Hematopoietic multipotent progenitor cell treated with erythropoietin and hydrocortisone succinate and interleukin-3 and kit ligand, for 17 days (in vitro differentiated cells): ENCODE measurements at regions not wholly inside any gene's neighbourhood (a gene's known extent, or its start where the extent isn't known, plus 50 kb on each side); places are given as distances from the start of the nearest gene placed in this dataset.

Source experiments
- DNase-seq: peaks from one replicate; pipeline ENCODE4 v3.0.0-alpha.2; 2015; ENCODE audit warnings: low spot score

- no peak for DNase-seq
Observed at GRCh38 chr1:29896791-29897714, 660.7 kb downstream of the PTPRU start.

GRCh38 chr1:29896300-29896699 lies 660.0 kb downstream of the PTPRU start:
- DNase-seq: no peak

DNA sequence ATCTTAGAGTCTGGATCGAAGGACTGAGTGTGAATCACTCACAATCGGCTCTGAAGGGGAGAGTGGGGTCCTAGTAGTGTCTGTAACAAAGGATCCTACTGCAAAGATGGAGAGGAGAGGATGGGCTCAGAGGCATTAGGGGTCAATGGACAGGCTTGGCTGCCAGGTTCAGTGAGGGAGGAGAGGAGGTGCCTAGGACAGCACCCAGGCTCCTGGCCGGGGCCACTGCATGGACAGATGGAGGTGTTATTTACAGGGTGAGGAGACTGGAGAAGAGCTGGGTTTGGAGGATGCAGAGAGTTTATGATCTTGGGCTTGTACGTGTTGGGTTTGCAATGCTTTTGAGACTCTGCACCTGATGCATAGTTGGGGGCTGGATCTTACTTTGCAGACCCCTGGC lies 658.9 kb downstream of the PTPRU start:
- no peak for DNase-seq

GRCh38 chr1:29894311-29894710 lies 658.0 kb downstream of the PTPRU start:
- no peak for DNase-seq

GRCh38 chr1:29893806-29894205 lies 657.5 kb downstream of the PTPRU start:
- no peak for DNase-seq

GRCh38 chr1:29893046-29893723 lies 656.9 kb downstream of the PTPRU start:
- DNase-seq: no peak

- no peak for DNase-seq
Observed at GRCh38 chr1:29892247-29892646, 655.9 kb downstream of the PTPRU start.

- DNase-seq: no peak
Observed at GRCh38 chr1:29890201-29890959, 654.1 kb downstream of the PTPRU start.

- no peak for DNase-seq
Observed at GRCh38 chr1:29889776-29890175, 653.5 kb downstream of the PTPRU start.

DNA sequence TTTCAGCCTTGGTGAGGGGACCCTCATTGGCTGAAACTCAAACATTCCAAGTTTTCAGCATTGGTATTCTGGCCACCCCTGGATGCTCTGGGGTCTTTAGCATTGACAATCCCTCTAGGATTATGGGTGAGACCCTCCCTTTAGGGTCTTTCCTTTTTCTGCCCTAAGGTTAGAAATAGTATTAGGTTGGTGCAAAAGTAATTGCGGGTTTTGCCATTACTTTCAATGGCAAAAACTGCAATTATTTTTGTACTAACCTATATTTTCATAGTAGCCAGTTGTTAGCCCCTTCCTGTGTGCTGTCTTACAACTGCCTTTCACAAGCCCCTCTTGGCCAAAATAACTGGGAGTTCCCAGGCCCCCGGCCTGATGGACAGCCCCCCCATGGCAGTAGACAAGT lies 648.4 kb downstream of the PTPRU start:
- DNase-seq: no peak

- DNase-seq: no peak
Observed at GRCh38 chr1:29883986-29884385, 647.7 kb downstream of the PTPRU start.

- no peak for DNase-seq
Observed at GRCh38 chr1:29883411-29883832, 647.1 kb downstream of the PTPRU start.

- DNase-seq: no peak
Observed at GRCh38 chr1:29880556-29880955, 644.2 kb downstream of the PTPRU start.

DNA sequence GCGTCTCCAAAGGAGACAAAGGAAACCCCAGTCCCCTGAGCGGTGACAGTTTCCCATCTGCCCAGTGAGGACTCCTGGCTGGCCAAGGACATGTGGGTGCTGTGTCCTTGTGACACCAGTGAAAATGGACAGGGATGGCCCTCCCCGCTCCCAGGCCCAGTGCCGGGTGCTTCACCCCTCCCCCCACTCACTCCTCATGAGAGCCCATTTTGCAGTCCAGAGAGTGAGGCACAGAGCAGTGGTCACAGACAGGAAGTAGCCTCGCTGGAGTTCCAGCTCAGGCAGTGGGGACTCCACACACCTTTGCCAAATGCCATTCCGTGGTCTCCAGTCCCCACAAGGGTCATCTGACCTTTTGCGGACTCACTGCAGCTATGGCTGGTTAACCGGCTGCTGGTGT lies 642.9 kb downstream of the PTPRU start:
- DNase-seq: no peak

GRCh38 chr1:29878501-29878900 lies 642.2 kb downstream of the PTPRU start:
- DNase-seq: no peak

- no peak for DNase-seq
Observed at GRCh38 chr1:29876902-29877301, 640.6 kb downstream of the PTPRU start.

DNA sequence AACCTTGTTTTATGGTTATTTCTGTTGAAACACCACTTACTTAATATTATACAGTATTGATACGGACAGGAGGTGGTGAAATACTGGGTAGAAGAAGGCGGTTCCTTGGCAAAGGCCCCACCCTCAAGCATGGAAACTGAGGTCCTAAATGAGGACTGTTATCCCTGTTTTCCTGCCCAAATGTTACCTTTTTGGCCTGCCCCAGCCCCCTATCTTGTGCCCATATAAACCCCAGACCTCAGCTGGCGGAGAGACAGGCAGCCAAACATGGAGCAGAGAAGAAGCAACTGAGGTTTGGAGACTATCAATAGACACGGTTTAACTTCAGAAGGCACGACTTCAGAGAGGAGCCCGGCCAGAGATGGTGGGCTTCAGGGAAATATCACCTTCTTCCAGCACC lies 640.1 kb downstream of the PTPRU start:
- DNase-seq: no peak

GRCh38 chr1:29875557-29876028 lies 639.3 kb downstream of the PTPRU start:
- DNase-seq: no peak

- no peak for DNase-seq
Observed at GRCh38 chr1:29870621-29871020, 634.3 kb downstream of the PTPRU start.

DNA sequence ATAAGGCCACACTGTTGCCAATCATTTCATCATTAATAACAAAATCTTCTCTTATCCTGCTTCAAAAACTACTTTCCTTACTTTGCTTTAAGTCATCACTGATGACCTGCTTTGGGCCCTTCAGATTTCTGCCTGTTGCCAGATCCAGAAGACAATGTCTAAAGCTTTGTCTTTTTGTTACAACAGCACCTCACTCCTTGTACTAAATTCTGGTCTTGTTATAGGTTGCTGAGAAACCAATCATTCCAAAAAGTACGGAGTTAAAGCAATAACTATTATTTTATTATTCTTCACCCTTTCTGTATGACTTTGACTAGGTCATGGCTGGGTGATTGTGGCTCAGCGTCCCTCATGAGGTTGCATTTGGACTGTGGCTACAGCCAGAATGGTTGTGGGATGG lies 633.5 kb downstream of the PTPRU start:
- no peak for DNase-seq

DNA sequence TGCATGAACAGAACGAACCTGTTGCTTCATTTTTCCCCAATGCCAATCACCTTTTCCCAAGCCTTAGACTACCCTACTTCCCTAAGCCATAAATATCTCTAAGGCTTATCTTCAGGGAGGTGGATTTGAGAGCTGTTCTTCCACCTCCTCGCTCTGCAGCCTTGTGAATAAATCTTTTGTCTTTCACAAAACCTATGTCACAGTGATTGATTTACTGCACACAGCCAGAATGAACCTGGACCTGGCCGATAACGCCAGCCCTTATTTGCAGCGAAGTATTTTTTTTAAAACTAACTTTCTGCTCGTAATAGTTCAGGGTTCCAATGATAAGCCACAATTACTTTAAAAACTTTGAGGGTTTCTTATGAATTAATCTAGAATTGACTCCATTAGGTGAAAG lies 632.6 kb downstream of the PTPRU start:
- DNase-seq: no peak

- DNase-seq: no peak
Observed at GRCh38 chr1:29868096-29868495, 631.8 kb downstream of the PTPRU start.

- DNase-seq: no peak
Observed at GRCh38 chr1:29865051-29865450, 628.7 kb downstream of the PTPRU start.
